Suprapubic skin (tissue), 4 donors: ENCODE measurements at regions not wholly inside any gene's neighbourhood (a gene's known extent, or its start where the extent isn't known, plus 50 kb on each side); places are given as distances from the start of the nearest gene placed in this dataset.

Experiments
- DNase-seq, 2 donors: peaks; one replicate each; pipeline ENCODE4 v3.0.0-alpha.2; 2019; ENCODE audit warnings: low spot score in 2 of 2
- H3K27ac ChIP-seq: fragments of 200-600 bp; sonication (generic); one replicate; pipeline ENCODE4 v1.5.1; 2019
- H3K27me3 ChIP-seq: fragments of 200-600 bp; sonication (generic); one replicate; pipeline ENCODE4 v1.5.1; 2019
- H3K36me3 ChIP-seq: fragments of 200-600 bp; sonication (generic); one replicate; pipeline ENCODE4 v1.5.1; 2019
- H3K4me1 ChIP-seq: fragments of 200-600 bp; sonication (generic); one replicate; pipeline ENCODE4 v1.5.1; 2019
- H3K4me3 ChIP-seq: fragments of 200-600 bp; sonication (generic); one replicate; pipeline ENCODE4 v1.5.1; 2019; ENCODE audit warnings: mild to moderate bottlenecking
- H3K9me3 ChIP-seq: fragments of 200-600 bp; sonication (generic); one replicate; pipeline ENCODE4 v1.5.1; 2019
- EP300 ChIP-seq: sonication (generic); formaldehyde crosslinking; IDR thresholded peaks from one replicate; pipeline ENCODE4 v1.6.1; 2017; ENCODE audit warnings: antibody characterized with exemption
- POLR2A ChIP-seq, 2 donors: fragments of 450-650 bp; IDR thresholded peaks; one replicate each; pipeline ENCODE4 v1.6.1; 2017; ENCODE audit warnings: antibody characterized with exemption in 2 of 2, mild to moderate bottlenecking in 2 of 2, moderate library complexity in 2 of 2
- POLR2AphosphoS5 ChIP-seq, 3 donors: sonication (generic); formaldehyde crosslinking; IDR thresholded peaks; one replicate each; pipeline ENCODE4 v1.6.1; 2017; ENCODE audit warnings: antibody characterized with exemption in 3 of 3
- WGBS: methylation state at CpG from one replicate; pipeline ENCODE4 v1.1.5; 2018; 5-methylcytosine and 5-hydroxymethylcytosine counted together
- TF ChIP-seq, protein P1 (sequence below), 2 donors: fragments of 200-600 bp in 1 of 2; fragments of 450-650 bp in 1 of 2; sonication (generic) in 1 of 2; IDR thresholded peaks; one replicate each; pipeline ENCODE4 v1.5.1; 2016 to 2019; ENCODE audit warnings: antibody characterized with exemption in 2 of 2, mild to moderate bottlenecking in 1 of 2, moderate library complexity in 1 of 2

DNA sequence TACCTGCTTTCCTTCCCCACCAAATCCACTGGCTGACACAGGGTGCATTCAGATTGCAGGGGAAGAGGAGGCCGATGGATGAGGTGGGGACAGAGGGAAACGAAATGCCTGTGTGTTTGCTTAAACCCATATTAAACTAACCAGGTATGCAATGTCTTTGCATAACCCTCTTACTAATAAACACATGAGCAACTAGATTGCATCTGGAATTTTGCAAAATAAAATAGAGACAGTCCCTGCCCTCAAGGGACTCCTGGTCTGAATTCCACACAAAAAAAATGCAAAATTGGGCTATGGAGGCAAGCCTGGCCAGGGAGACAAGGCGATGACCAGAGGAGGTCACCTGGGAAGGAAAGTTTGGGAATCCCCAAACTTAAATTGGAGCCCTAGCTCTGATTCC lies 202.9 kb downstream of the ACTL7B start:
- H3K36me3 ChIP-seq, result no peaks in the 10 kb centered on the region
- no peak overlapping the region for H3K27ac ChIP-seq
- no peaks in the 10 kb centered on the region for H3K27me3 ChIP-seq
- DNase-seq, result no peak
- WGBS, result 93% methylated on average over 3 of the region's 3 CpGs
- TF ChIP-seq POLR2A (IDR thresholded peaks at IDR 0.05), result no peak
- TF ChIP-seq EP300, result no peak
- no peak for TF ChIP-seq POLR2AphosphoS5 (IDR thresholded peaks at IDR 0.05)
- TF ChIP-seq, protein P1, sequence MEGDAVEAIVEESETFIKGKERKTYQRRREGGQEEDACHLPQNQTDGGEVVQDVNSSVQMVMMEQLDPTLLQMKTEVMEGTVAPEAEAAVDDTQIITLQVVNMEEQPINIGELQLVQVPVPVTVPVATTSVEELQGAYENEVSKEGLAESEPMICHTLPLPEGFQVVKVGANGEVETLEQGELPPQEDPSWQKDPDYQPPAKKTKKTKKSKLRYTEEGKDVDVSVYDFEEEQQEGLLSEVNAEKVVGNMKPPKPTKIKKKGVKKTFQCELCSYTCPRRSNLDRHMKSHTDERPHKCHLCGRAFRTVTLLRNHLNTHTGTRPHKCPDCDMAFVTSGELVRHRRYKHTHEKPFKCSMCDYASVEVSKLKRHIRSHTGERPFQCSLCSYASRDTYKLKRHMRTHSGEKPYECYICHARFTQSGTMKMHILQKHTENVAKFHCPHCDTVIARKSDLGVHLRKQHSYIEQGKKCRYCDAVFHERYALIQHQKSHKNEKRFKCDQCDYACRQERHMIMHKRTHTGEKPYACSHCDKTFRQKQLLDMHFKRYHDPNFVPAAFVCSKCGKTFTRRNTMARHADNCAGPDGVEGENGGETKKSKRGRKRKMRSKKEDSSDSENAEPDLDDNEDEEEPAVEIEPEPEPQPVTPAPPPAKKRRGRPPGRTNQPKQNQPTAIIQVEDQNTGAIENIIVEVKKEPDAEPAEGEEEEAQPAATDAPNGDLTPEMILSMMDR (IDR thresholded peaks at IDR 0.05), result no peak
- H3K4me1 ChIP-seq, result peaks cover 6% of the 10 kb centered on the region
- H3K4me3 ChIP-seq, result no peak overlapping the region
- no peaks in the 10 kb centered on the region for H3K9me3 ChIP-seq

DNA sequence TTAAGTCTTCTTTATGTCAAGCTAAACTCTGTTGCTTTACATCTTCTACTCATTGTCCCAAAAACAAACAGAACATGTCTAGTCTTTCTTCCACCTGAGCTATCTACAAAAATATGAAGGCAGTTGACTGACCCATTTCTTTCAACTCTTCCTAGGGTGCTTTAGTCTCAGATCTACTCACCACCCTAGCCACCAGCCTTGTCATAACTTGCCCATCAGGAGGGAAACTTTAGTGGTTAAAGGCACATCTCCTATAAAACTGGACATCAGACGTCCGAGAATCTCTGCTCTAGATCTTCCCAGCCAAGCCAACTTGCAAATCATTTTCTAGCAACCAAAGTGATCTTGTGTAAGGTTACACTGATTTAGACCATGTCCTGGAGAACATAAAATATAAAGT lies 205.0 kb downstream of the ACTL7B start:
- DNase-seq, result no peak
- no peaks in the 10 kb centered on the region for H3K27me3 ChIP-seq
- no peak for TF ChIP-seq POLR2AphosphoS5 (IDR thresholded peaks at IDR 0.05)
- TF ChIP-seq, protein P1 (IDR thresholded peaks at IDR 0.05), result no peak
- no peak for TF ChIP-seq POLR2A (IDR thresholded peaks at IDR 0.05)
- no peak for TF ChIP-seq EP300
- 24% methylated on average over 2 of the region's 2 CpGs for WGBS
- H3K4me1 ChIP-seq, result peaks cover under 1% of the 10 kb centered on the region
- H3K27ac ChIP-seq, result no peak overlapping the region
- H3K4me3 ChIP-seq, result no peak overlapping the region
- H3K9me3 ChIP-seq, result no peaks in the 10 kb centered on the region
- no peaks in the 10 kb centered on the region for H3K36me3 ChIP-seq

DNA sequence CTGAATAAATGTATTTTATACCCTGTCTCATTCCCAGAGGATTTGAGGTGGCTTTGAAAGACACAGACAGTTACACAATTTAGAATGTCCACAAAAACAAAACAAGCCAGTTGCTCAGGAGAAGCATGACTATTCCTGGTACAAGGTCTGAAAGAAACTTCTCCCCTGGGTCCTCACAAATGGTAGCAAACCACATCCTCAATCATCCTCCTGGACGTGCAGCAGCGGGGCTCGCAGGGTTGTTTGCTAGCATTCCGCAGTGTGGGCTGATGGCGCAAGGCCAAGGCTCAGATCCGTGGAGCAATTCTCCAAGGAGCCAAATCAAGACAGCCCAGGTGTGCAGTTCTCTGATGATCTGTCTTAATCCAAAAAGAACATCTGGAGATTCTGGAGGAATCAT lies 210.3 kb downstream of the ACTL7B start:
- Histone ChIP-seq H3K4me1 (peaks cover 3% of the 10 kb centered on the region), H3K9me3 (no peaks in the 10 kb centered on the region), H3K27ac (no peak overlapping the region), H3K27me3 (no peaks in the 10 kb centered on the region), H3K4me3 (no peak overlapping the region), H3K36me3 (no peaks in the 10 kb centered on the region)
- 55% methylated on average over 6 of the region's 6 CpGs for WGBS
- DNase-seq, result no peak
- TF ChIP-seq, protein P1 (IDR thresholded peaks at IDR 0.05), result no peak
- no peak for TF ChIP-seq EP300
- no peak for TF ChIP-seq POLR2A (IDR thresholded peaks at IDR 0.05)
- no peak for TF ChIP-seq POLR2AphosphoS5 (IDR thresholded peaks at IDR 0.05)

DNA sequence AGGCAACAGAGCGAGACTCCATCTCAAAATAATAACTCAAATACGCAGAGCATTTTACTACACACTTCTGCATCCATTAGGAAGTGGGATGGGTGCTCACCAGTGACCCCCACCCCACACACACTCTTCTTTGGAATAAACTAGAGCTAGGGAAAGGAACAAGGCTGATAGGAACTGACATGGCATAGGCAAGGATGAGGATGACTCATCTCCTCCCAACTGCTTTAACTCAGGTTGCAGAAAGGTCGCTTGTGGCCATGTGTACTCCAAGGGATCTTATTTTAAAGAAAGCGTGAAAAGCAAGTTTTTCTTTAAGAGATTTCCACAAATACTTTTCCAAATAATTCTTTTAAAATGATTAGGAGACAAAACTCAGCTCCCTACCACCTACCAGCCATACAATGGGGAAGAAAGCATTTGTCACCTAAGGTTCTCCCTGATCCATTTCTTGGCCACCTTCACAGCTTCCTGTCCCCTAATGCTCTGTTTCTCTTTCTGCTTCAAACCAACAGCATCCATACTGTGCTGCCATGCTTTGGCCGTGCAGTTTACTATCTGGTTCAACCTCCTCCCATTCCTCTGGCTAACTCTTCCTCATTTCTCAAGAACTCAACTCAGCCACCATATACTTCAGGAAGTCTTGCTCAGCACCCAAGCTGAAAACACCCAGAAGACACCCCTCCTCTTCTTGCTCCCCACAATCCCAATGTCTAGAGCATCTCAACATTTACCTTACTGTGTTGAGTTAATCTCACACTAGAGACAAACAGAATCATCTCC lies 211.9 kb downstream of the ACTL7B start:
- no peaks in the 10 kb centered on the region for H3K27me3 ChIP-seq
- H3K4me3 ChIP-seq, result no peak overlapping the region
- no peaks in the 10 kb centered on the region for H3K9me3 ChIP-seq
- no peaks in the 10 kb centered on the region for H3K36me3 ChIP-seq
- H3K4me1 ChIP-seq, result peaks cover 3% of the 10 kb centered on the region
- TF ChIP-seq POLR2A (IDR thresholded peaks at IDR 0.05) (no peak), POLR2AphosphoS5 (IDR thresholded peaks at IDR 0.05) (no peak), EP300 (no peak)
- TF ChIP-seq, protein P1 (IDR thresholded peaks at IDR 0.05), result no peak
- no peak for DNase-seq
- 87% methylated on average over 5 of the region's 5 CpGs for WGBS
- H3K27ac ChIP-seq, result no peak overlapping the region

DNA sequence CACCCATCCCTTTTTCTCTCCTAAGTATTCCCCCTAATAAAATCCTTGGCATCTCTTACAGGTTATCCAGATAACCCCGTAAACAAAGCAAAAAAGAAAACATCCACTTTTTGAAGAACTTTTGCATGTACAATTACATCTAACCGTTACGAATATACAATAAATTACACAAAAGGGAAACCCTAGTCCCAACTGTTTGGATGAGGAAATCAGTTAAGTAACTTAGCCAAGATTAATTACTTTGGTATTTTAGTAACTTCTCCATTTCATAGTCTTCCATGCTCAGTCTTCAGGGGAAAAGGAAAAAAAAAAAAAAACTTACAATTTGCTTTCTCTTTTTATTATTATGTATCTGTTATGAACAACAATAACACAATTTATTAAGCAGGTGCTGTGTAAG lies 212.9 kb downstream of the ACTL7B start:
- TF ChIP-seq, protein P1 (IDR thresholded peaks at IDR 0.05), result no peak
- TF ChIP-seq POLR2A (IDR thresholded peaks at IDR 0.05) (no peak), POLR2AphosphoS5 (IDR thresholded peaks at IDR 0.05) (no peak), EP300 (no peak)
- DNase-seq, result no peak
- no peaks in the 10 kb centered on the region for H3K9me3 ChIP-seq
- WGBS, result 89% methylated on average over 3 of the region's 3 CpGs
- no peaks in the 10 kb centered on the region for H3K27me3 ChIP-seq
- H3K4me3 ChIP-seq, result no peak overlapping the region
- no peak overlapping the region for H3K27ac ChIP-seq
- H3K4me1 ChIP-seq, result peaks cover 3% of the 10 kb centered on the region
- H3K36me3 ChIP-seq, result no peaks in the 10 kb centered on the region
